Activated naive CD8-positive, alpha-beta T cell treated with anti-CD3 and anti-CD28 coated beads for 36 hours (primary cell): ENCODE measurements at regions not wholly inside any gene's neighbourhood (a gene's known extent, or its start where the extent isn't known, plus 50 kb on each side); places are given as distances from the start of the nearest gene placed in this dataset.

Experiments used
- DNase-seq: peaks from one replicate; pipeline ENCODE4 v3.0.0; 2021
- H3K27ac Mint-ChIP-seq: one replicate; pipeline ENCODE4 v1.8.0; 2022; ENCODE audit warnings: mild to moderate bottlenecking, moderate library complexity, mixed read lengths
- H3K27me3 Mint-ChIP-seq: one replicate; pipeline ENCODE4 v1.8.0; 2022; ENCODE audit warnings: mild to moderate bottlenecking, mixed read lengths
- H3K36me3 Mint-ChIP-seq: one replicate; pipeline ENCODE4 v1.8.0; 2021; ENCODE audit warnings: mild to moderate bottlenecking, mixed read lengths
- H3K4me1 Mint-ChIP-seq: one replicate; pipeline ENCODE4 v1.8.0; 2021; ENCODE audit warnings: mixed read lengths
- H3K4me3 Mint-ChIP-seq: one replicate; pipeline ENCODE4 v1.8.0; 2022; ENCODE audit warnings: mild to moderate bottlenecking, moderate library complexity, mixed read lengths
- H3K9me3 Mint-ChIP-seq: one replicate; pipeline ENCODE4 v1.8.0; 2022; ENCODE audit warnings: mixed read lengths

DNA sequence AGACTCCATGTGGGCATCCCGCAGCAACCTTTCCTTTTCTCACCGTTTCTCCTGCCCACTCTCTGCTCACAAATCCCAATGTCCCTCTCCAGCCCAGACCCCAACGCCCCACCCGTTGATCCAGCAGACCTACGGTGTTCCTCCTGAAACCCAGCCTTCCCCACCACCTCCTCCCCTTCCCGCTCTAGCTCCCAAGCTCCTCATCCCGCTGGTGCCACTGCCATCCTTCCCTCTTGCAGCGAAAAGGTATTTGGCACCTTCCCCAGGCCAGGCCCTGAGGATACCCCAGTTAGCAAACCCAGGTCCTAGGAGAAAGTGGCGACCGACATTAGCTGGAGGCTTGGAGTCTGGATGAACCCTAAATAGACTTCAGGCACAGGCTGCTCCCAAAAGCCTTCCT lies 84.0 kb upstream of the RTL6 start:
- H3K4me1 Mint-ChIP-seq = no peaks in the 10 kb centered on the region
- no peaks in the 10 kb centered on the region for H3K36me3 Mint-ChIP-seq
- no peaks in the 10 kb centered on the region for H3K9me3 Mint-ChIP-seq
- no peak for DNase-seq
- H3K27me3 Mint-ChIP-seq = peaks cover 23% of the 10 kb centered on the region
- no peak overlapping the region for H3K4me3 Mint-ChIP-seq
- no peak overlapping the region for H3K27ac Mint-ChIP-seq

DNA sequence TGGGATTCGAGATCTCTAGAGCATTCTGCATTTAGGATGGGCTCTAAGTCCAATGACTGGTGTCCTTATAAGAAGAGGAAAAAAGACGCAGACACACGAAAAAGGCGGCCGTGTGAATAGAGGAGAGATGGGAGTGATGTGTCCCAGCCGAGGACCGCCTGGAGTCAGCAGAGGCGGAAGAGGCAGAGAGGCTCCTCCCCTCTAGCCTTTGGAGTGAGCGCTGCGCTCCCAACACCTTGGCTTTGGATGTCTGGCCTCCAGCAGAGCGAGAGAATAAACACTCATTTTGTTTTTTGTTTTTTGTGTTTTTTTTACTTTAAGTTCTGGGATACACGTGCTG lies 83.0 kb upstream of the RTL6 start:
- H3K4me3 Mint-ChIP-seq = no peak overlapping the region
- H3K27me3 Mint-ChIP-seq = peaks cover 17% of the 10 kb centered on the region
- H3K4me1 Mint-ChIP-seq = no peaks in the 10 kb centered on the region
- no peak for DNase-seq
- H3K9me3 Mint-ChIP-seq = no peaks in the 10 kb centered on the region
- H3K27ac Mint-ChIP-seq = no peak overlapping the region
- no peaks in the 10 kb centered on the region for H3K36me3 Mint-ChIP-seq

DNA sequence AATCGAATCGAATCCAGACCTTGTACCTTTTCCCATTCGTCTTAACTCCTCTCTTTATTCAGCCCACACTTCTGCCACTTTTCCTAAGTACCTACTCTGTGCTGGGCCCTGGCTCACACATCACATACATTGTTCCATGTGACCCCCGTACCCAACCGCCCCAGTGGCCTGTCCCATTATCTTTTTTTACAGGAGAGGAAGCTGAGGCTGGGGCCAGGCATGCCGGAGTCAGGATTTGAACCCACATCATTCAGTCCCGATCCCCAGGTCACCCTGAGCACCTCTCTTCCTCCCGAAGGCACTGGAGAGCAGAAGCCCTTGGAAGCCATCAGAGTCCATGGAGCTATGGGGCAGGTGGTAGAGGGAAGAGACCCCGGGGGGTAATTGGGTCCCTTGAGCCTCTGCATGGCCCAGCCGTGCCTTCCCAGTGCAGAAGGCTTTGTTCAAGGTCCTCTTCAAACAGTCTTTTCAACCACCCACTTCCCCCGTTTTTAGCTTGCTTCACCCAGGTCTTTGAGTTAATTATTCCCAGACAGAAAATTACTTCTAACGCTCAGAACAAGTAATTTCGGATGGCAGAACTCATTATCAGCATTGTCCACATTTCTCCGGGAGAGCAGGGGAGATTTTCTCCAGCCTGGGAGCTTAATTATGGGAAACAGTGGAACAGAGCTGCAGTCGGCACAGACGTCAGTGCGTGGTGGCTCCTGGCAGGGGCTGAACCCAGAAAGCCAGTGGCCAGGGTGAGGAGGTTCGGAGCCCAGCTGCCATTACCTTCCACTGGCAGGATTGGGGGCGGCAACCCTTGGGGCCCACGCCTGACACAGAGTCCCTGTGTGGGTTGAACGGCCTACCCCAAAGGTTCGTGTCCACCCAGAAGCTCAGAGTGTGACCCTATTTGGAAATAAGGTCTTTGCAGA lies 82.4 kb upstream of the RTL6 start:
- H3K27ac Mint-ChIP-seq = no peak overlapping the region

DNA sequence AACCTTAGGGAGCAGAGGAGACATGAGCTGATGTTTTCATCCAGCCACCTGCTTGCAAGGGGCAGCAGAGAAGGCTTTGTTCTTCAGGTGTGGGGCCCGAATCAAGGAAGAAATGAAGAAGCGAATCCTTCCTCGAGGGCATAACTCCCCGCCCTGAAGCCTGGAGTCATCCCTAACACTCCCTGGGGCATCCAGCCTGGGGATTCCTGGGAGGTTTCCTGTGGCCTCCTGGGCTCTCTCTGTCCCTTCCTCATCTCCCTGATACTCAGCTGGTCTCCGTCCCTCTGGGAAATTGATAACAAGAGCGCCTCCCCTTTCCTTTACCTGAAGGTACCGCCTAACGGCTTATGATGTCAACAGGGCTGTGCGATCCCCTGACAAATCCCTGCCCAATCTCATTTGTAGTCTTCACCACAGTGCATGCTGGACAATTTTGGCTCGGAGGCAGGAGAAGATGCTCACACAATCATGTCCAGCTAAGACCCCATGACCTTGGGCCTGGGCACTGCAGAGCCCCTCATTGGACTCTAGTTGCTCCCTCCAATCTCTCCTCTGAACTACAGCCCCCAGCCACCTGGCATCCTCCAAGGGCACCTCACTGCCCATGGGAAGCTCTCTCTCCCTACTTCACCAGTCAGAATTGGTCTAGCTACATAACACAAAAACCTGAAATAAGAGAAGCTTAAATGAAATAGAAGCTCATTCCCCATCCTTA lies 80.6 kb upstream of the RTL6 start:
- peaks cover 24% of the 10 kb centered on the region for H3K27me3 Mint-ChIP-seq
- no peaks in the 10 kb centered on the region for H3K36me3 Mint-ChIP-seq
- no peak overlapping the region for H3K4me3 Mint-ChIP-seq
- no peak for DNase-seq
- no peaks in the 10 kb centered on the region for H3K9me3 Mint-ChIP-seq
- peaks cover 3% of the 10 kb centered on the region for H3K4me1 Mint-ChIP-seq
- no peak overlapping the region for H3K27ac Mint-ChIP-seq

More for the DNA sequence above, 82.4 kb upstream of the RTL6 start:
- Mint-ChIP-seq H3K4me3 (no peak overlapping the region), H3K27me3 (peaks cover 18% of the 10 kb centered on the region), H3K4me1 (peaks cover under 1% of the 10 kb centered on the region), H3K36me3 (no peaks in the 10 kb centered on the region), H3K9me3 (no peaks in the 10 kb centered on the region)
- DNase-seq = no peak

DNA sequence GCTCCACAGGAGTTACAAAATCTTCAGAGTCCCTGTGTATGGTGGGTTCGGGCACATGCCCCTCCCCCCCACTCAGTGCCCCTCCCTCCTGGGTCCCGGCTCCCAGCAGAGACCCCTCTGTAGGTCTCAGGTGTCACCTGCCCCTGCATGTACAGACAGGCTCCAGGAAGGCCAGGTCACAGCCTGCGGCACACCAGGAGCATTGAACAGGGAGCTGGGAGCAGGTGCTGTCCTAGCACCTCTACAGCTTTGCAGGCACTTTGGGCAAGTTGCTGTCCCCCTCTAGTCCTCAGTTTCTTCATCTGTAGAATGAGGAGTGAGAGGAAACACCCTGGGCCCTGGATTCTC lies 80.1 kb upstream of the RTL6 start:
- H3K4me1 Mint-ChIP-seq = peaks cover 3% of the 10 kb centered on the region
- H3K36me3 Mint-ChIP-seq = no peaks in the 10 kb centered on the region
- H3K4me3 Mint-ChIP-seq = no peak overlapping the region
- no peak overlapping the region for H3K27ac Mint-ChIP-seq
- peaks cover 24% of the 10 kb centered on the region for H3K27me3 Mint-ChIP-seq
- H3K9me3 Mint-ChIP-seq = no peaks in the 10 kb centered on the region
- no peak for DNase-seq

DNA sequence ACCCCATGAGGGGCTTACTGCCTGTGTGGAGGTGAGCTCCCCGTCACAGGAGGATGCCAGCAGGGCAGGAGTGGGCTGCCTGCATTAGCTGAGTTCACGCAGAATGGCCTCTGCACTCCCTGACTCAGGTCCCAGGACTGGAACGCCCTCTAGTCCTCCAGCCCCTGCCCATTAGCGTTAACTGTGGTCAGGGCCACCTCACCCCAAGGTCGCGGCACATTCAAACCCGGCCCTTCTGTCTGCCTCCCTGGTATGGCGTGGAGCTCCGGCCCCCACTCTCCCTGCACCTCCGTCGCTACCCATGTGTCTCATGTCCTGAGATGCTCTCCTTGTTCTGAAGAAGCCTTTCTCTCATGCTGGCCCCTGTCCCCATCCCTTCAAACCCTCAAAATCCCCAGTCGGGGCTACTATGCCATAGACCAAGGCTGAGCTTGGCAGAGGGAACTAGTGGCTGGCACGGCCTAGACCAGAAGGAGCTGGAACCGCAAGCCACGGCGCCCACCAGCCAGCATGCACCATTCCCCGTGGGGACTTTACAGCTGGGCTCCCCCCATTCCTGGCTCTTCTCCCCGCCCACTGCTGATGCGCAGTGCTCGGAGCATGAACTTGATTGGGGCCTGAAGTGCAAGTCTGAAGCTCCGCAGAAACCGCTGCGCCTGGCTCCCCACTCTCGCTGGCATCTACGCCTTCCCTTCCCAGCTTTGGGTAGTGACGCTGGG lies 79.5 kb upstream of the RTL6 start:
- no peak for DNase-seq
- Mint-ChIP-seq H3K27ac (no peak overlapping the region), H3K27me3 (peaks cover 24% of the 10 kb centered on the region), H3K4me3 (no peak overlapping the region), H3K4me1 (peaks cover 3% of the 10 kb centered on the region), H3K36me3 (no peaks in the 10 kb centered on the region), H3K9me3 (no peaks in the 10 kb centered on the region)

DNA sequence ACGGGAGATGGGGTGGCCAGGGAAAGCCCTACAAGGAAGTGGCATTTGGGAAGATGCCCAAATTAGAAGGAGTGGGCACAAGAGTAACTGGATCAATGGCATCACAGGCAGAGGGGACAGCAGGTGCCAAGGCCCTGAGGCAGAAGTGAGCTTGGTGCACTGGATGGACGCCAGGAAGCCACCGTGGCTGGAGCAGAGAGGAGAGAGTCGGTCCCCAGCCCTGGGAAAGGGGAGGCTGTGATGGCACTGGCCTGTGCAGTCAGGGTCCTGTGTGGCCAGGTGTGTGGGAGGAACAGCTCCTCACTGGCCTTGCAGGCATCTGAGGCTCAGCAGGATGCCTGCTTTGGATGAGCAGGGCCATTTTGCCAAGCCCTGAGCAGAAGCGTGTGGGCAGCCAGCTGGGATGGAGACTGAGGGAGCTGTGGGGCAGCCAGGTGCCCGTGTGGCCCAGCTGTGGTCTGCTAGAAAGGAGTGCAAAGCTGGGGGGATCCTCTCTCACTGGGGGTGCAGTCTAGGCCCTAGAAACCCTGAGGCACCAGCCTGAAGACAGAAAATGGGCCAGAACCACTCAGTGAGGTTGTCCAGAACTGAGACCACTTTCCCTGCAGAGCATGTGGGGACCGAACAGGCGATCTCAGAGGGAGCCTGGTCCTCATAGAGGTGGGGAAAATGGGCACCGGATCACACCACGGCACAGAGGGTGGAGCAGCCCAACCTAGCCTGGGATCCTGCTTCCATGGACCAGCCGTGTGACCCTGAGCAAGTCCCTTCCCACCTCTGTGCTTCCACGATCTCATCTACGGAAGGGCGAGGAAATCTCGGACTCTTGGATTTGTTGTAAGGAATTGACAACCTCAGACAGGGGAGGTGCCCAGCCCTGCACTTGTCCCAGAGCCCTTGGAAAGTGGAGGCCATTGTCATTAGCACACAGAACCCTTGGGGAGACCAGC lies 78.6 kb upstream of the RTL6 start:
- Mint-ChIP-seq H3K27me3 (peaks cover 24% of the 10 kb centered on the region), H3K27ac (no peak overlapping the region), H3K4me3 (no peak overlapping the region), H3K4me1 (peaks cover 3% of the 10 kb centered on the region), H3K9me3 (no peaks in the 10 kb centered on the region), H3K36me3 (no peaks in the 10 kb centered on the region)
- DNase-seq = no peak

DNA sequence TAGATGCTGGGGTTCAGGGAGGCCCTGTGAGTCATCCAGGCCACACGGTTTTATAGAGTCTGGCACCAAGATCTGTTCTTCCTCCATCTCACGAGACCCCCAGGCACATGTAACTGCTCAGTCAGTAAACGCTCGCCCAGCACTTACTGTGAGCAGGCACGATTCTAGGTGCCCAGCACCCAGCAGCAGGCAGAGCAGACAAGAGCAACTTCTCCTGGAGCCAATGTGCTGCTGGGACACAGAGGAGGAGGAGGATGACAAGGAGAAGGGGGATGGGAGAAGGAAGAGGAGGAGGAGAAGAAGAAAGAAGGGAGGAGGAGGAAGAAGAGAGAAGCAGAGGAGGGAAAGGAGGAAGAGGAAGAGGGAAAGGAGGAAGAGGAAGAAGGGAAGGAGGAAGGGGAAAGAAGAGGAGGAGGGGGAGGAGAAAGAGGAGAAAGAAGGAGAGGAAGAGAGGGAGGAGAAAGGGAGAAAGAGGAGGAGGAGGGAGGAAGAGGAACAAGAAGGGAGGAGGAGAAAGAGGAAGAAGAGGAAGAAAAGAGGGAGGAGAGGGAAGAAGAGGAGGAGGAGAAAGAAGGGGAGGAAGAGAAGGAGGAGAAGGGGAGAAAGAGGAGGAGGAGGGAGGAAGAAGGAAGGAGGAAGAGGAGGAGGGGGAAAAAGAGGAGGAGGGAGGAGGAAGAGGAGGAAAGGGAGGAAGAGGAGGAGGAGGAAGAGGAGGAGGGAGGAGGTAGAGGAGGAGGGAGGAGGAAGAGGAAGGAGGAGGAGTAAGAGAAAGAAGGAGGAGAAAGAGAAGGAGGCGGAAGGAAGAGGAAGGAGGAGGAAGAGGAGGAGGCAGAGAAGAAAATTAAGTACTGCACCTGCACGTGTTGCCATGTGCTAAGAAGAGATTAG lies 77.6 kb upstream of the RTL6 start:
- Mint-ChIP-seq H3K27ac (no peak overlapping the region), H3K9me3 (no peaks in the 10 kb centered on the region), H3K4me3 (no peak overlapping the region), H3K27me3 (peaks cover 24% of the 10 kb centered on the region), H3K36me3 (no peaks in the 10 kb centered on the region), H3K4me1 (peaks cover 3% of the 10 kb centered on the region)
- DNase-seq = no peak

DNA sequence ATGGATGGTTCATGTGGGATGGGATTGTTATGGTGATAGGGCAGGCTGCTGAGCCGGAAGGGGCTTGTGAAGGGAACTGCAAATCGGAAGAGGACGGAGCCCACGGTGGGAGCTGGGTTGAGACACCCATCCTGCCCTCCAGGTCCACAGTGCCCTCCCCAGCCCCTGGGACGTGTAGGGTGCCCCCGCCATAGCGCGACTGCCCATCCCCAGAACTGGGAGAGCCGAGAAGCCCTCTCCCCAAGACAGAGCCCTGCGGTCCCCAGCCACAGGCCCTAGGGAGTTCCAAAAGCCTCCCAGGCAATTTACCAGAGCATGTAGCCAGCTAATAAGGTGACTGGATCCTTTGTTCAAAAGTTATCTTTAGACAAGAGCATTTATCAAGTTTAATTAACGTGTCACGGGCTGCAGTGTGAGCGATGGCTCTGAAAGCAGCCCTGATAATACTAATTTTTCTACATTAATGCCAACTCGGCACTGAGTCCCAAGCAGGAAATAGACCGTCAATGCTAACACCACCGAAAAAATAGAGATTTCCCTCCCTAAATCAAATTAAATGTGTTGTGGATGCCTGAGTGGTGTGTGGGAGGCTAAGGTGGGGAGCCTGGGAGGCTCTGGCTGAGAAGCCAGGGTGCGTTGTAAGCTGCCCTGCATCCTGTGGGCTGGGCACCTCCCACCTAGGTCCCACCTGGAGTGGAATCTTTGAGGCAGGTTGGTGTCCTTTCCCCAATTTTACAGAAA lies 76.8 kb upstream of the RTL6 start:
- H3K4me3 Mint-ChIP-seq = no peak overlapping the region
- H3K27me3 Mint-ChIP-seq = peaks cover 24% of the 10 kb centered on the region
- no peak overlapping the region for H3K27ac Mint-ChIP-seq
- DNase-seq = no peak
- H3K4me1 Mint-ChIP-seq = peaks cover 3% of the 10 kb centered on the region
- H3K36me3 Mint-ChIP-seq = no peaks in the 10 kb centered on the region
- no peaks in the 10 kb centered on the region for H3K9me3 Mint-ChIP-seq

DNA sequence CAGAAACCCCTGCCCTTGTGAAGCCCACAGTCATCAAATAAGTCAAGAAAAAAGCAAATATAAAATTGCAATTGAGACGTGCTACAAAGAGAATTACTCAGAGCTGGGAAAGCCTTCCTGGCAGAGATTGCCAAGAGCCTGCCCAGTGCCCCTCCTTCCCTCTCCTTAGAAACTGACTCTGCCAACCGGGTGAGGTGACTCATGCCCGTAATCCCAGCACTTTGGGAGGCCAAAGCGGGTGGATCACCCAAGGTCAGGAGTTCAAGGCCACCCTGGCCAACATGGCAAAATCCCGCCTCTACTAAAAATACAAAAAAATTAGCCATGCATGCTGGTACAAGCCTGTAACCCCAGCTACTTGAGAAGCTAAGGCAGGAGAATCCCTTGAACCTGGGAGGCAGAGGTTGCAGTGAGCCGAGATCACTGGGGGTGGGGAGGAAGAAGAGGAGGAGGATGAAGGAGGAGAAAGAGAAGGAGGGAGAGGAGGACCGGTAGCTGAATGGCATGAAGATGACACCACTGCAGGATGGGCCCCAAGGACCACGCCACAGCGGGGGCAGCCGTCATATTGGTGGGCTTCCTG lies 76.1 kb upstream of the RTL6 start:
- H3K4me3 Mint-ChIP-seq = no peak overlapping the region
- peaks cover 3% of the 10 kb centered on the region for H3K4me1 Mint-ChIP-seq
- no peaks in the 10 kb centered on the region for H3K9me3 Mint-ChIP-seq
- no peak overlapping the region for H3K27ac Mint-ChIP-seq
- DNase-seq = no peak
- no peaks in the 10 kb centered on the region for H3K36me3 Mint-ChIP-seq
- H3K27me3 Mint-ChIP-seq = peaks cover 24% of the 10 kb centered on the region

DNA sequence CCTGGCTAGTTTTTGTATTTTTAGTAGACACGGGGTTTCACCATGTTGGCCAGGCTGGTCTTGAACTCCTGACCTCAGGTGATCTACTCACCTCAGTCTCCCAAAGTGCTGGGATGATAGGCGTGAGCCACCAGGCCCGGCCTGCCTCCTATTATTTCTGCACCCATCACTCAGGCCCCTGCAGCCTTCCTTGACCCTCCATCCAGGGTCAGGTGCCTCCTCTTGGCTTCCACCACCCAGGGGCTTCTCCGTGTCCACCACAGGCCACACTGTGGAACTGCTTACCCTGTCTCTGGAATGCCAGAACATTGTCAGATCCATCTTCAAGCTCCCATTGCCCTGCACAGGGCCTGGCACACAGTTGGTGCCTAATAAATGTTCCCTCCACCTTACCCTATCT lies 75.4 kb upstream of the RTL6 start:
- Mint-ChIP-seq H3K4me3 (no peak overlapping the region), H3K27ac (no peak overlapping the region), H3K27me3 (peaks cover 19% of the 10 kb centered on the region), H3K36me3 (no peaks in the 10 kb centered on the region), H3K4me1 (peaks cover 3% of the 10 kb centered on the region), H3K9me3 (no peaks in the 10 kb centered on the region)
- no peak for DNase-seq

DNA sequence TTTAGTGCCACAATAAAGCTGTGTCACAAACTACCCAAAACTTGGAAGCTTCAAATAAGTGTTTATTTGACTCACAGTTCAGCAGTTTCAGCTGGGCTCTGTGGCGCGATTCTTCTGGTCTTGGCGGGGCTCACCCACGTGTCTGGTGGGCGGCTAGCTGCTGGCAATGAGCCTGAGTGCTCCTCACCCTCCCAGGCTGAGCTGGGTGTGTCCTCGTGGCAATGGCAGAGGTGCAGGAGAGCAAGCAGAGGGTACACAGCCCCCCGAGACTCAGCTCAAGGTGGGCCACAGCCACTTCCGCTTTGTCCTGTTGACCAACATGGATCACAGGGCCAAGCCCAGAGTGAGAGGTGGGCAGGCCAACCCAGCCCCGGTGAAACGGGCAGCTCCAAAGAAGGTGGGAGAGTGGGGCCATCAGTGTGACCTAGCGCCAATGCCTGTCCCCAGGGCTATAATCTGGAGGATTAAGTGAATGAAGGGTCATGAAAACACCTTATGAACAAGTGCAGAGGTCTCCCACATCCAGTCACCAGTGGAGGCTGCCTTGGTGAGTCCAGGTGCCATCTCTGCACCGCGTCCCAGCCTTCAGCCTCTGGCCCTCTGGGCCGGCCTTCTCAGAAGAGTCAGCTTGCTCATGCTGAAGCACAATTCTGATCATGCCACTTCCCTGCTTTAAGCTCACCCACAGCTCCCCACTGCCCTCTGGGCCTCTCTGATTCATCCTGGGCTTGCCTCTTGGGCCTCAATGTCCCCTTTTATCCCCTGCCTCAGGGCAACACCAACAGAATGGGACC lies 74.6 kb upstream of the RTL6 start:
- Mint-ChIP-seq H3K4me3 (no peak overlapping the region), H3K27me3 (peaks cover 19% of the 10 kb centered on the region), H3K9me3 (no peaks in the 10 kb centered on the region), H3K4me1 (peaks cover 3% of the 10 kb centered on the region), H3K27ac (no peak overlapping the region), H3K36me3 (no peaks in the 10 kb centered on the region)
- DNase-seq = no peak
